Cardiac muscle cell (in vitro differentiated cells and primary cell): ENCODE measurements at regions not wholly inside any gene's neighbourhood (a gene's known extent, or its start where the extent isn't known, plus 50 kb on each side); places are given as distances from the start of the nearest gene placed in this dataset.
"Not testable (repeated sequence)": the region's sequence is repeated elsewhere in the genome, so short reads cannot be mapped to it uniquely, and the experiment has no call there.

Experiments
- DNase-seq, 2 donors: peaks; one replicate each; pipeline versions ENCODE4 v3.0.0 to v3.0.0-alpha.2; 2010 to 2017; ENCODE audit warnings: low read depth in 1 of 2, low spot score in 1 of 2
- H3K27ac ChIP-seq: fragments of 200-600 bp; sonication (generic); 2 replicates; pipeline ENCODE4 v1.5.1; 2016
- H3K27me3 ChIP-seq: fragments of 200-600 bp; sonication (generic); 2 replicates; pipeline ENCODE4 v1.6.0; 2016; ENCODE audit warnings: control low read depth
- H3K36me3 ChIP-seq: fragments of 200-600 bp; sonication (generic); 2 replicates; pipeline ENCODE4 v1.5.1; 2016; ENCODE audit warnings: control low read depth
- H3K4me1 ChIP-seq: fragments of 200-600 bp; sonication (generic); 2 replicates; pipeline ENCODE4 v1.8.1; 2017; ENCODE audit warnings: low read depth, mild to moderate bottlenecking, mixed run types
- H3K4me3 ChIP-seq: fragments of 200-600 bp; sonication (generic); 2 replicates; pipeline ENCODE4 v1.5.1; 2016; ENCODE audit warnings: mild to moderate bottlenecking
- H3K9me3 ChIP-seq: fragments of 200-600 bp; sonication (generic); 2 replicates; pipeline ENCODE4 v1.5.1; 2017; ENCODE audit warnings: low read depth, mild to moderate bottlenecking, control low read depth
- CTCF ChIP-seq: IDR thresholded peaks from 2 replicates; pipeline ENCODE4 v1.5.1; 2012; ENCODE audit warnings: low read depth, mild to moderate bottlenecking, low read length

GRCh38 chr6:74479960-74480359 is 725.9 kb downstream of the COL12A1 start:
- Histone ChIP-seq H3K36me3 (no peaks in the 10 kb centered on the region), H3K9me3 (no peaks in the 10 kb centered on the region), H3K27ac (no peak overlapping the region), H3K4me1 (no peaks in the 10 kb centered on the region), H3K27me3 (no peaks in the 10 kb centered on the region), H3K4me3 (no peak overlapping the region)
- no peak for TF ChIP-seq CTCF
- no peak for DNase-seq

- H3K4me3 ChIP-seq, result no peak overlapping the region
- no peaks in the 10 kb centered on the region for H3K27me3 ChIP-seq
- DNase-seq, result no peak
- H3K4me1 ChIP-seq, result no peaks in the 10 kb centered on the region
- H3K9me3 ChIP-seq, result no peaks in the 10 kb centered on the region
- TF ChIP-seq CTCF, result no peak
- H3K27ac ChIP-seq, result no peak overlapping the region
- no peaks in the 10 kb centered on the region for H3K36me3 ChIP-seq
Observed at GRCh38 chr6:74479420-74479819, 726.4 kb downstream of the COL12A1 start.

GRCh38 chr6:74474046-74474445 is 731.8 kb downstream of the COL12A1 start:
- H3K4me3 ChIP-seq, H3K36me3 ChIP-seq, H3K27ac ChIP-seq, H3K9me3 ChIP-seq, DNase-seq, H3K4me1 ChIP-seq, H3K27me3 ChIP-seq: not testable (repeated sequence)

- not testable (repeated sequence) for DNase-seq, H3K27ac ChIP-seq, H3K27me3 ChIP-seq, H3K9me3 ChIP-seq, H3K4me1 ChIP-seq, H3K36me3 ChIP-seq, H3K4me3 ChIP-seq
Observed at GRCh38 chr6:74468552-74468951, 737.3 kb downstream of the COL12A1 start.

GRCh38 chr6:74467533-74468215 is 738.2 kb downstream of the COL12A1 start:
- H3K27me3 ChIP-seq, result no peaks in the 10 kb centered on the region
- no peaks in the 10 kb centered on the region for H3K9me3 ChIP-seq
- no peak overlapping the region for H3K27ac ChIP-seq
- H3K36me3 ChIP-seq, result no peaks in the 10 kb centered on the region
- H3K4me3 ChIP-seq, result no peak overlapping the region
- DNase-seq, result no peak
- TF ChIP-seq CTCF, result no peak
- no peaks in the 10 kb centered on the region for H3K4me1 ChIP-seq

- H3K27me3 ChIP-seq, result no peaks in the 10 kb centered on the region
- DNase-seq, result no peak
Observed at GRCh38 chr6:74466572-74466971, 739.3 kb downstream of the COL12A1 start.

More at GRCh38 chr6:74466572-74466971, 739.3 kb downstream of the COL12A1 start:
- Histone ChIP-seq H3K36me3 (no peaks in the 10 kb centered on the region), H3K4me3 (no peak overlapping the region), H3K27ac (no peak overlapping the region), H3K9me3 (no peaks in the 10 kb centered on the region), H3K4me1 (no peaks in the 10 kb centered on the region)
- no peak for TF ChIP-seq CTCF
